Neural progenitor cell (in vitro differentiated cells): ENCODE measurements at regions not wholly inside any gene's neighbourhood (a gene's known extent, or its start where the extent isn't known, plus 50 kb on each side); places are given as distances from the start of the nearest gene placed in this dataset.

ENCODE experiments used
- DNase-seq: peaks from one replicate; pipeline ENCODE4 v3.0.0-alpha.2; 2016; ENCODE audit warnings: low spot score
- H2AFZ ChIP-seq: fragments of 200-600 bp; sonication (generic); replicated peaks from 2 replicates; pipeline ENCODE4 v1.6.1; 2016; ENCODE audit warnings: antibody characterized with exemption
- H3F3A ChIP-seq: fragments of 200-600 bp; sonication (generic); 2 replicates; pipeline ENCODE4 v1.6.1; 2016; ENCODE audit warnings: antibody characterized with exemption, low read depth
- H3K27ac ChIP-seq: fragments of 200-600 bp; sonication (generic); 2 replicates; pipeline ENCODE4 v1.5.1; 2016; ENCODE audit warnings: mild to moderate bottlenecking
- H3K27me3 ChIP-seq: fragments of 200-600 bp; sonication (generic); 2 replicates; pipeline ENCODE4 v1.6.1; 2016; ENCODE audit warnings: mild to moderate bottlenecking, moderate library complexity
- H3K36me3 ChIP-seq: fragments of 200-600 bp; sonication (generic); 2 replicates; pipeline ENCODE4 v1.5.1; 2016
- H3K4me1 ChIP-seq: fragments of 200-600 bp; sonication (generic); 2 replicates; pipeline ENCODE4 v1.6.1; 2016; ENCODE audit warnings: mixed run types
- H3K4me2 ChIP-seq: fragments of 200-600 bp; sonication (generic); 2 replicates; pipeline ENCODE4 v1.6.1; 2016
- H3K4me3 ChIP-seq: fragments of 200-600 bp; sonication (generic); 2 replicates; pipeline ENCODE4 v1.5.1; 2016
- H3K79me2 ChIP-seq: fragments of 200-600 bp; sonication (generic); 2 replicates; pipeline ENCODE4 v1.6.1; 2016; ENCODE audit warnings: low read depth
- H3K9ac ChIP-seq: fragments of 200-600 bp; sonication (generic); 2 replicates; pipeline ENCODE4 v1.6.1; 2016
- H3K9me3 ChIP-seq: fragments of 200-600 bp; sonication (generic); 2 replicates; pipeline ENCODE4 v1.5.1; 2016; ENCODE audit warnings: low read depth
- H4K20me1 ChIP-seq: fragments of 200-600 bp; sonication (generic); 2 replicates; pipeline ENCODE4 v1.6.1; 2016; ENCODE audit warnings: low read depth
- H3K27ac Mint-ChIP-seq: 3 replicates; pipeline ENCODE4 v1.8.0; 2021; ENCODE audit warnings: mixed read lengths
- H3K27me3 Mint-ChIP-seq: 2 replicates; pipeline ENCODE4 v1.8.0; 2022; ENCODE audit warnings: low read depth, mild to moderate bottlenecking, inconsistent platforms, moderate library complexity, mixed read lengths; ENCODE audit not compliant: insufficient read depth
- H3K36me3 Mint-ChIP-seq: 3 replicates; pipeline ENCODE4 v1.8.0; 2021; ENCODE audit warnings: mixed read lengths
- H3K4me1 Mint-ChIP-seq: 3 replicates; pipeline ENCODE4 v1.8.0; 2021; ENCODE audit warnings: mixed read lengths
- H3K4me3 Mint-ChIP-seq: 3 replicates; pipeline ENCODE4 v1.8.0; 2021; ENCODE audit warnings: mild to moderate bottlenecking, moderate library complexity, mixed read lengths
- H3K9me3 Mint-ChIP-seq: 3 replicates; pipeline ENCODE4 v1.8.0; 2020; ENCODE audit warnings: mixed read lengths
- EZH2 ChIP-seq: fragments of 200-600 bp; sonication (generic); IDR thresholded peaks from 2 replicates; pipeline ENCODE4 v1.6.1; 2017; ENCODE audit warnings: antibody characterized with exemption, mild to moderate bottlenecking, moderate library complexity
- EZH2phosphoT487 ChIP-seq: fragments of 200-600 bp; sonication (generic); IDR thresholded peaks from 2 replicates; pipeline ENCODE4 v1.6.1; 2017; ENCODE audit warnings: antibody characterized with exemption
- TF ChIP-seq, protein P1 (sequence below): fragments of 200-600 bp; sonication (generic); IDR thresholded peaks from 2 replicates; pipeline ENCODE4 v1.5.1; 2017; ENCODE audit warnings: antibody characterized with exemption, mild to moderate bottlenecking

DNA sequence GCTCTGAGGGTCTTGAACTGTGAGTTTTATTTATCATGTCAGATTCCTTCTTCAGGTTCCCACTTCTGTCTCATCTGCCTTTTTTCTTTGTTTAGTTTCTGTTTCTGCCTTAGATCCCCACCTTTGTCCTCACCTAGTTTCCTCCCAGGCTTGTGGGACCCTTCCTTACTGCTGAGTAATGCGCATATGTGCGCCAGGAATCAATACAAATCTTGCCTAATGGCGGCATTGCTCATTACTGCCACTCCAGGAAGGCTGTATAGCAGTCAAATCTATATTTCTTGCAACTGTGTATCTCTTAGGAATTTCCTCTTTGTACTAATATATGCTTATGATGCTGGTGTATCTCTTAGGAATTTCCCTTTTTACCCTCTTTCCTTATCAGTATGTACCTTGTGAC lies 465.4 kb downstream of the DMRT2 start:
- Histone ChIP-seq H3K4me1 (no peaks in the 10 kb centered on the region), H3K4me3 (no peak overlapping the region), H4K20me1 (no peaks in the 10 kb centered on the region), H3K9me3 (peaks cover 10% of the 10 kb centered on the region), H3K27me3 (no peaks in the 10 kb centered on the region), H2AFZ (no peak overlapping the region), H3F3A (no peaks in the 10 kb centered on the region), H3K4me2 (no peak overlapping the region), H3K27ac (no peak overlapping the region), H3K79me2 (no peaks in the 10 kb centered on the region), H3K9ac (no peak overlapping the region), H3K36me3 (no peaks in the 10 kb centered on the region)
- TF ChIP-seq EZH2phosphoT487 (no peak), EZH2 (no peak)
- TF ChIP-seq, protein P1, sequence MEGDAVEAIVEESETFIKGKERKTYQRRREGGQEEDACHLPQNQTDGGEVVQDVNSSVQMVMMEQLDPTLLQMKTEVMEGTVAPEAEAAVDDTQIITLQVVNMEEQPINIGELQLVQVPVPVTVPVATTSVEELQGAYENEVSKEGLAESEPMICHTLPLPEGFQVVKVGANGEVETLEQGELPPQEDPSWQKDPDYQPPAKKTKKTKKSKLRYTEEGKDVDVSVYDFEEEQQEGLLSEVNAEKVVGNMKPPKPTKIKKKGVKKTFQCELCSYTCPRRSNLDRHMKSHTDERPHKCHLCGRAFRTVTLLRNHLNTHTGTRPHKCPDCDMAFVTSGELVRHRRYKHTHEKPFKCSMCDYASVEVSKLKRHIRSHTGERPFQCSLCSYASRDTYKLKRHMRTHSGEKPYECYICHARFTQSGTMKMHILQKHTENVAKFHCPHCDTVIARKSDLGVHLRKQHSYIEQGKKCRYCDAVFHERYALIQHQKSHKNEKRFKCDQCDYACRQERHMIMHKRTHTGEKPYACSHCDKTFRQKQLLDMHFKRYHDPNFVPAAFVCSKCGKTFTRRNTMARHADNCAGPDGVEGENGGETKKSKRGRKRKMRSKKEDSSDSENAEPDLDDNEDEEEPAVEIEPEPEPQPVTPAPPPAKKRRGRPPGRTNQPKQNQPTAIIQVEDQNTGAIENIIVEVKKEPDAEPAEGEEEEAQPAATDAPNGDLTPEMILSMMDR = no peak
- Mint-ChIP-seq H3K9me3 (peaks cover 4% of the 10 kb centered on the region), H3K27me3 (peaks cover 2% of the 10 kb centered on the region), H3K27ac (no peak overlapping the region), H3K4me3 (no peak overlapping the region), H3K4me1 (no peaks in the 10 kb centered on the region), H3K36me3 (no peaks in the 10 kb centered on the region)
- no peak for DNase-seq

DNA sequence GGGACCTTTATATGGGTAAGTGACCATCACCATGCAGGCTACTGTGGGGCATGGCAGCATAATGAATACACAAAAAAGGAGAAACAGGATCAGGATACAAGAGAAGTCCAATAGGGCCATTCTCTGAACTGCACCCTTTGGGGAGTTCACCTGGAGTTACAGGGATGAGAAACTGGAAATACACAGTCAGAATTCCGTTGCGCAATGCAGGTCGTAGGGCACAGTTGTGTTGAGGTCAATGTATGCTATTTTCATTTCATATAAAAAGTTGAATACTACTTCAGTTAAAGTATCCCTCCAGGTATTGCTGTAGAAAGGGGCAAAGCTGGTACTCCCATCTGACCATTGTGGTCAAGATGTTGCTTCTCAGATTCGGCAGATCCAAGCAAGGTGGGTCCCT lies 471.4 kb downstream of the DMRT2 start:
- Mint-ChIP-seq H3K4me3 (no peak overlapping the region), H3K27ac (no peak overlapping the region), H3K9me3 (no peaks in the 10 kb centered on the region), H3K4me1 (no peaks in the 10 kb centered on the region), H3K27me3 (no peaks in the 10 kb centered on the region), H3K36me3 (no peaks in the 10 kb centered on the region)
- H3K36me3 ChIP-seq = no peaks in the 10 kb centered on the region
- H3K4me2 ChIP-seq = no peak overlapping the region
- H3K79me2 ChIP-seq = no peaks in the 10 kb centered on the region
- no peaks in the 10 kb centered on the region for H4K20me1 ChIP-seq
- H3K9me3 ChIP-seq = peaks cover 21% of the 10 kb centered on the region
- no peak overlapping the region for H2AFZ ChIP-seq
- H3K27me3 ChIP-seq = no peaks in the 10 kb centered on the region
- TF ChIP-seq EZH2phosphoT487 (no peak), EZH2 (no peak)
- TF ChIP-seq, protein P1 = no peak
- no peaks in the 10 kb centered on the region for H3F3A ChIP-seq
- H3K4me1 ChIP-seq = no peaks in the 10 kb centered on the region
- DNase-seq = no peak
- H3K4me3 ChIP-seq = no peak overlapping the region
- H3K9ac ChIP-seq = no peak overlapping the region
- H3K27ac ChIP-seq = no peak overlapping the region

DNA sequence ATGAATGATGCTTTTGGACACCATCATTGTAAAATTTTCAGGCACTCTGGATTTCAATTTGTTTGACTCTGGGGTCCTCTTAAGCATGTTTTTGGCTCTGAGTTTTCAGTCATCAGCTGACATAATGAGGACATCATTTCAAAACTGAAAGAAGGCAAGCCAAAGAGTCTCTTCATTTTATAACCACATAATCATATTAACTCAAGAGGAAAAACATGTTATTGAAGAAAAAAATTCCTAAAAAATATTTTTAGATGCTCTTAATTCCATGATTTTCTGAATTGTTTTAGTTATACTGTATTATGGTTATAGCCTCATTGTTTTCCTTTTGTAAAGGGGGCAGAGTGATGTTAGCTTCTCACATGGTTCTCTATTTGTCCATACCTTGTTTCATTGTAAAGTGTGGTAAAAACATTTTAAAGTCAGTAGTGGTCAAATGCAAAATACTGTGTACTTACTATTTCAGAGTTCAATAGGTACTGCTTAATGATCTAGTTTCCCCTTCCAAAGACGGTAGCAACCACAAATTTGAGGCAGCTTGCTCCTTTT lies 472.1 kb downstream of the DMRT2 start:
- H3K4me3 Mint-ChIP-seq = no peak overlapping the region
- no peaks in the 10 kb centered on the region for H3K4me1 ChIP-seq
- H3F3A ChIP-seq = no peaks in the 10 kb centered on the region
- no peaks in the 10 kb centered on the region for H3K36me3 Mint-ChIP-seq
- no peak overlapping the region for H3K4me2 ChIP-seq
- no peak for DNase-seq
- no peak overlapping the region for H3K9ac ChIP-seq
- no peaks in the 10 kb centered on the region for H4K20me1 ChIP-seq
- no peak overlapping the region for H3K27ac Mint-ChIP-seq
- TF ChIP-seq EZH2phosphoT487 (no peak), EZH2 (no peak)
- TF ChIP-seq, protein P1 = no peak
- H3K36me3 ChIP-seq = no peaks in the 10 kb centered on the region
- no peaks in the 10 kb centered on the region for H3K27me3 ChIP-seq
- H3K4me3 ChIP-seq = no peak overlapping the region
- peaks cover 17% of the 10 kb centered on the region for H3K9me3 ChIP-seq
- no peak overlapping the region for H3K27ac ChIP-seq
- H3K79me2 ChIP-seq = no peaks in the 10 kb centered on the region
- H3K27me3 Mint-ChIP-seq = no peaks in the 10 kb centered on the region
- H2AFZ ChIP-seq = no peak overlapping the region
- H3K4me1 Mint-ChIP-seq = no peaks in the 10 kb centered on the region
- H3K9me3 Mint-ChIP-seq = no peaks in the 10 kb centered on the region
